HepG2 (cell line): ENCODE measurements at regions not wholly inside any gene's neighbourhood (a gene's known extent, or its start where the extent isn't known, plus 50 kb on each side); places are given as distances from the start of the nearest gene placed in this dataset.

Experiments used
- ERF ChIP-seq: IDR thresholded peaks from 2 replicates; pipeline ENCODE4 v1.6.1; 2018; ENCODE audit warnings: missing biosample characterization, missing genetic modification reagents
- HNRNPH1 ChIP-seq: fragments of 200-400 bp; formaldehyde crosslinking; optimal IDR thresholded peaks from 2 replicates; pipeline ENCODE3; 2017; ENCODE audit warnings: mild to moderate bottlenecking, low read depth, low read length
- KDM5B ChIP-seq: sonication (generic); formaldehyde crosslinking; IDR thresholded peaks from 2 replicates; pipeline ENCODE4 v1.4.0; 2020; ENCODE audit warnings: missing genetic modification reagents, mild to moderate bottlenecking, borderline replicate concordance
- NR1H2 ChIP-seq: sonication (generic); formaldehyde crosslinking; IDR thresholded peaks from 2 replicates; pipeline ENCODE4 v1.8.1; 2022; ENCODE audit warnings: low read depth, missing genetic modification reagents, borderline replicate concordance
- PAF1 ChIP-seq: IDR thresholded peaks from 2 replicates; pipeline ENCODE4 v1.6.1; 2016; ENCODE audit warnings: missing genetic modification reagents, missing compliant biosample characterization
- PRMT3 ChIP-seq: sonication (generic); formaldehyde crosslinking; IDR thresholded peaks from 2 replicates; pipeline ENCODE4 v1.8.1; 2022; ENCODE audit warnings: low read depth, mild to moderate bottlenecking, moderate library complexity, missing genetic modification reagents, borderline replicate concordance
- PTBP1 ChIP-seq: fragments of 200-400 bp; formaldehyde crosslinking; IDR thresholded peaks from 2 replicates; pipeline ENCODE4 v1.6.1; 2018; ENCODE audit warnings: low read length, low read depth; ENCODE audit not compliant: poor library complexity, severe bottlenecking
- ZFP37 ChIP-seq: sonication (generic); formaldehyde crosslinking; IDR thresholded peaks from 2 replicates; pipeline ENCODE4 v1.4.0; 2020; ENCODE audit warnings: missing genetic modification reagents, borderline replicate concordance
- ZMYM2 ChIP-seq: sonication (generic); formaldehyde crosslinking; IDR thresholded peaks from 2 replicates; pipeline ENCODE4 v1.8.0; 2022; ENCODE audit warnings: mild to moderate bottlenecking, missing genetic modification reagents
- ZNF749 ChIP-seq: sonication (generic); formaldehyde crosslinking; IDR thresholded peaks from 2 replicates; pipeline ENCODE4 v1.8.0; 2022; ENCODE audit warnings: mild to moderate bottlenecking, missing genetic modification reagents, moderate library complexity, borderline replicate concordance
- TF ChIP-seq, protein P1 (sequence below): sonication (generic); formaldehyde crosslinking; IDR thresholded peaks from 2 replicates; pipeline ENCODE4 v1.4.0; 2020; ENCODE audit warnings: mild to moderate bottlenecking, missing genetic modification reagents, borderline replicate concordance
- TF ChIP-seq, protein P2 (sequence below): sonication (generic); formaldehyde crosslinking; conservative IDR thresholded peaks from 2 replicates; pipeline ENCODE4 v1.4.0; 2020; ENCODE audit warnings: mild to moderate bottlenecking, missing genetic modification reagents, moderate library complexity
- TF ChIP-seq, protein P3 (sequence below): sonication (generic); formaldehyde crosslinking; IDR thresholded peaks from 2 replicates; pipeline ENCODE4 v1.4.0; 2020; ENCODE audit warnings: missing genetic modification reagents
- TF ChIP-seq, protein P4 (sequence below): sonication (generic); formaldehyde crosslinking; conservative IDR thresholded peaks from 2 replicates; pipeline ENCODE4 v1.4.0; 2020; ENCODE audit warnings: missing genetic modification reagents

DNA sequence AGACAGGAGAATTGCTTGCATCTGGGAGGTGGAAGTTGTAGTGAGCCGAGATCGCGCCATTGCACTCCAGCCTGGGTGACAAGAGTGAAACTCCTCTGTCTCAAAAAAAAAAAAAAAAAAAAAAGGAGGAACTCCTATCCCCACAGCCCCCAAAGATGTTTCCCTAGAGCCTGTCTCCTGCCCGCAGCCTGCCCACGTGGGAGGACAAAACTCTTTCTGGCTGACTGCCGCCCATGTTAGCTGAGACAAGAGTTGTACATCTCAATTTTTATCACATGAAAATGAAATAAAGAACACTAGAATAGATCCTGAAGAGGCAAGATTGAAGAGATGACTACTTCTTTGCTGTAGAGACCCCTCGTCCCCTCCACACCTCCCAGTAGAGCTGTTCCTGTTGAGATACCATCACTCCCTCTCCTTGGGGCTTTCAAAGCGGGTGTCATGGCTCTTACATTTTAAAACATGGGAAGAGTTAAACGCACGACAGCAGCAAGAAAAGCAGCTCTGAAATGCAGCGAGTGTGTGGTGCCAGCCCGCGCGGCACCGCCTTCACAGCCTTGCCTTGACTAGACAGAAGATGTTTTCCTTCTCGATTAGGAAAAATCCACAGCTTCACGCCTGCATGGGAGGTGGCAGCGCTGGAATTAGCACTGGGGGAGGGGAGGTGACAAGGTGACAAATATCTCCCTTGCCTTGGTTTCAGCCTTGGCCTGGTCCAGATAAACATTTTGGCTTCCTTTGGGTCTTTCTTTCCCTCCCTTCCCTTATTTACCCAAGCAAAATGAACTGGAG lies 253.4 kb upstream of the CSF3R start (continued):
- TF ChIP-seq, protein P1, sequence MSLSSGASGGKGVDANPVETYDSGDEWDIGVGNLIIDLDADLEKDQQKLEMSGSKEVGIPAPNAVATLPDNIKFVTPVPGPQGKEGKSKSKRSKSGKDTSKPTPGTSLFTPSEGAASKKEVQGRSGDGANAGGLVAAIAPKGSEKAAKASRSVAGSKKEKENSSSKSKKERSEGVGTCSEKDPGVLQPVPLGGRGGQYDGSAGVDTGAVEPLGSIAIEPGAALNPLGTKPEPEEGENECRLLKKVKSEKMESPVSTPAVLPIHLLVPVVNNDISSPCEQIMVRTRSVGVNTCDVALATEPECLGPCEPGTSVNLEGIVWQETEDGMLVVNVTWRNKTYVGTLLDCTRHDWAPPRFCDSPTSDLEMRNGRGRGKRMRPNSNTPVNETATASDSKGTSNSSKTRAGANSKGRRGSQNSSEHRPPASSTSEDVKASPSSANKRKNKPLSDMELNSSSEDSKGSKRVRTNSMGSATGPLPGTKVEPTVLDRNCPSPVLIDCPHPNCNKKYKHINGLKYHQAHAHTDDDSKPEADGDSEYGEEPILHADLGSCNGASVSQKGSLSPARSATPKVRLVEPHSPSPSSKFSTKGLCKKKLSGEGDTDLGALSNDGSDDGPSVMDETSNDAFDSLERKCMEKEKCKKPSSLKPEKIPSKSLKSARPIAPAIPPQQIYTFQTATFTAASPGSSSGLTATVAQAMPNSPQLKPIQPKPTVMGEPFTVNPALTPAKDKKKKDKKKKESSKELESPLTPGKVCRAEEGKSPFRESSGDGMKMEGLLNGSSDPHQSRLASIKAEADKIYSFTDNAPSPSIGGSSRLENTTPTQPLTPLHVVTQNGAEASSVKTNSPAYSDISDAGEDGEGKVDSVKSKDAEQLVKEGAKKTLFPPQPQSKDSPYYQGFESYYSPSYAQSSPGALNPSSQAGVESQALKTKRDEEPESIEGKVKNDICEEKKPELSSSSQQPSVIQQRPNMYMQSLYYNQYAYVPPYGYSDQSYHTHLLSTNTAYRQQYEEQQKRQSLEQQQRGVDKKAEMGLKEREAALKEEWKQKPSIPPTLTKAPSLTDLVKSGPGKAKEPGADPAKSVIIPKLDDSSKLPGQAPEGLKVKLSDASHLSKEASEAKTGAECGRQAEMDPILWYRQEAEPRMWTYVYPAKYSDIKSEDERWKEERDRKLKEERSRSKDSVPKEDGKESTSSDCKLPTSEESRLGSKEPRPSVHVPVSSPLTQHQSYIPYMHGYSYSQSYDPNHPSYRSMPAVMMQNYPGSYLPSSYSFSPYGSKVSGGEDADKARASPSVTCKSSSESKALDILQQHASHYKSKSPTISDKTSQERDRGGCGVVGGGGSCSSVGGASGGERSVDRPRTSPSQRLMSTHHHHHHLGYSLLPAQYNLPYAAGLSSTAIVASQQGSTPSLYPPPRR (CRISPR knock-in tag), result no peak
- TF ChIP-seq ZNF749 (no peak), PTBP1 (no peak), PAF1 (no peak), ZMYM2 (CRISPR knock-in tag) (no peak), KDM5B (CRISPR knock-in tag) (no peak), HNRNPH1 (no peak), PRMT3 (CRISPR knock-in tag) (no peak), NR1H2 (CRISPR knock-in tag) (no peak), ZFP37 (no peak), ERF (CRISPR knock-in tag) (no peak)
- TF ChIP-seq, protein P2, sequence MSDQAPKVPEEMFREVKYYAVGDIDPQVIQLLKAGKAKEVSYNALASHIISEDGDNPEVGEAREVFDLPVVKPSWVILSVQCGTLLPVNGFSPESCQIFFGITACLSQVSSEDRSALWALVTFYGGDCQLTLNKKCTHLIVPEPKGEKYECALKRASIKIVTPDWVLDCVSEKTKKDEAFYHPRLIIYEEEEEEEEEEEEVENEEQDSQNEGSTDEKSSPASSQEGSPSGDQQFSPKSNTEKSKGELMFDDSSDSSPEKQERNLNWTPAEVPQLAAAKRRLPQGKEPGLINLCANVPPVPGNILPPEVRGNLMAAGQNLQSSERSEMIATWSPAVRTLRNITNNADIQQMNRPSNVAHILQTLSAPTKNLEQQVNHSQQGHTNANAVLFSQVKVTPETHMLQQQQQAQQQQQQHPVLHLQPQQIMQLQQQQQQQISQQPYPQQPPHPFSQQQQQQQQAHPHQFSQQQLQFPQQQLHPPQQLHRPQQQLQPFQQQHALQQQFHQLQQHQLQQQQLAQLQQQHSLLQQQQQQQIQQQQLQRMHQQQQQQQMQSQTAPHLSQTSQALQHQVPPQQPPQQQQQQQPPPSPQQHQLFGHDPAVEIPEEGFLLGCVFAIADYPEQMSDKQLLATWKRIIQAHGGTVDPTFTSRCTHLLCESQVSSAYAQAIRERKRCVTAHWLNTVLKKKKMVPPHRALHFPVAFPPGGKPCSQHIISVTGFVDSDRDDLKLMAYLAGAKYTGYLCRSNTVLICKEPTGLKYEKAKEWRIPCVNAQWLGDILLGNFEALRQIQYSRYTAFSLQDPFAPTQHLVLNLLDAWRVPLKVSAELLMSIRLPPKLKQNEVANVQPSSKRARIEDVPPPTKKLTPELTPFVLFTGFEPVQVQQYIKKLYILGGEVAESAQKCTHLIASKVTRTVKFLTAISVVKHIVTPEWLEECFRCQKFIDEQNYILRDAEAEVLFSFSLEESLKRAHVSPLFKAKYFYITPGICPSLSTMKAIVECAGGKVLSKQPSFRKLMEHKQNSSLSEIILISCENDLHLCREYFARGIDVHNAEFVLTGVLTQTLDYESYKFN (CRISPR knock-in tag), result no peak
- TF ChIP-seq, protein P3, sequence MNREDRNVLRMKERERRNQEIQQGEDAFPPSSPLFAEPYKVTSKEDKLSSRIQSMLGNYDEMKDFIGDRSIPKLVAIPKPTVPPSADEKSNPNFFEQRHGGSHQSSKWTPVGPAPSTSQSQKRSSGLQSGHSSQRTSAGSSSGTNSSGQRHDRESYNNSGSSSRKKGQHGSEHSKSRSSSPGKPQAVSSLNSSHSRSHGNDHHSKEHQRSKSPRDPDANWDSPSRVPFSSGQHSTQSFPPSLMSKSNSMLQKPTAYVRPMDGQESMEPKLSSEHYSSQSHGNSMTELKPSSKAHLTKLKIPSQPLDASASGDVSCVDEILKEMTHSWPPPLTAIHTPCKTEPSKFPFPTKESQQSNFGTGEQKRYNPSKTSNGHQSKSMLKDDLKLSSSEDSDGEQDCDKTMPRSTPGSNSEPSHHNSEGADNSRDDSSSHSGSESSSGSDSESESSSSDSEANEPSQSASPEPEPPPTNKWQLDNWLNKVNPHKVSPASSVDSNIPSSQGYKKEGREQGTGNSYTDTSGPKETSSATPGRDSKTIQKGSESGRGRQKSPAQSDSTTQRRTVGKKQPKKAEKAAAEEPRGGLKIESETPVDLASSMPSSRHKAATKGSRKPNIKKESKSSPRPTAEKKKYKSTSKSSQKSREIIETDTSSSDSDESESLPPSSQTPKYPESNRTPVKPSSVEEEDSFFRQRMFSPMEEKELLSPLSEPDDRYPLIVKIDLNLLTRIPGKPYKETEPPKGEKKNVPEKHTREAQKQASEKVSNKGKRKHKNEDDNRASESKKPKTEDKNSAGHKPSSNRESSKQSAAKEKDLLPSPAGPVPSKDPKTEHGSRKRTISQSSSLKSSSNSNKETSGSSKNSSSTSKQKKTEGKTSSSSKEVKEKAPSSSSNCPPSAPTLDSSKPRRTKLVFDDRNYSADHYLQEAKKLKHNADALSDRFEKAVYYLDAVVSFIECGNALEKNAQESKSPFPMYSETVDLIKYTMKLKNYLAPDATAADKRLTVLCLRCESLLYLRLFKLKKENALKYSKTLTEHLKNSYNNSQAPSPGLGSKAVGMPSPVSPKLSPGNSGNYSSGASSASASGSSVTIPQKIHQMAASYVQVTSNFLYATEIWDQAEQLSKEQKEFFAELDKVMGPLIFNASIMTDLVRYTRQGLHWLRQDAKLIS (CRISPR knock-in tag), result no peak
- TF ChIP-seq, protein P4, sequence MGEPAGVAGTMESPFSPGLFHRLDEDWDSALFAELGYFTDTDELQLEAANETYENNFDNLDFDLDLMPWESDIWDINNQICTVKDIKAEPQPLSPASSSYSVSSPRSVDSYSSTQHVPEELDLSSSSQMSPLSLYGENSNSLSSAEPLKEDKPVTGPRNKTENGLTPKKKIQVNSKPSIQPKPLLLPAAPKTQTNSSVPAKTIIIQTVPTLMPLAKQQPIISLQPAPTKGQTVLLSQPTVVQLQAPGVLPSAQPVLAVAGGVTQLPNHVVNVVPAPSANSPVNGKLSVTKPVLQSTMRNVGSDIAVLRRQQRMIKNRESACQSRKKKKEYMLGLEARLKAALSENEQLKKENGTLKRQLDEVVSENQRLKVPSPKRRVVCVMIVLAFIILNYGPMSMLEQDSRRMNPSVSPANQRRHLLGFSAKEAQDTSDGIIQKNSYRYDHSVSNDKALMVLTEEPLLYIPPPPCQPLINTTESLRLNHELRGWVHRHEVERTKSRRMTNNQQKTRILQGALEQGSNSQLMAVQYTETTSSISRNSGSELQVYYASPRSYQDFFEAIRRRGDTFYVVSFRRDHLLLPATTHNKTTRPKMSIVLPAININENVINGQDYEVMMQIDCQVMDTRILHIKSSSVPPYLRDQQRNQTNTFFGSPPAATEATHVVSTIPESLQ (CRISPR knock-in tag), result no peak
